GM12878 (cell line): ENCODE measurements at regions not wholly inside any gene's neighbourhood (a gene's known extent, or its start where the extent isn't known, plus 50 kb on each side); places are given as distances from the start of the nearest gene placed in this dataset.

Source experiments
- ATAC-seq: fragments of 200-7000 bp; cut with Tn5 transposase; 3 replicates; pipeline ENCODE4 v1.9.1; 2020; ENCODE audit warnings: mild to moderate bottlenecking, moderate library complexity
- BruUV-seq: library from RNA; stranded (reverse); fragments of 400-500 nt; replicated peaks from 2 replicates; lab custom pipeline; 2021; lab: Mats Ljungman, UMichigan
- CTCF ChIA-PET: fragments of 300-600 bp; sonication (Branson Sonifier 250); formaldehyde crosslinking; extraction: SDS; loops from one replicate; lab custom pipeline; 2021; ENCODE audit warnings: inconsistent platforms; lab: Yijun Ruan, JAX
- POLR2A ChIA-PET: fragments of 350-600 bp; formaldehyde crosslinking; extraction: SDS; loops from one replicate; lab custom pipeline; 2021; ENCODE audit warnings: inconsistent platforms; lab: Charles Lee
- RAD21 ChIA-PET: fragments of 300-600 bp; sonication (Branson Sonifier 250); formaldehyde crosslinking; loops from one replicate; lab custom pipeline; 2023; ENCODE audit warnings: antibody characterized with exemption; ENCODE audit not compliant: unreplicated experiment; lab: Charles Lee
- SMC1A ChIA-PET: fragments of 300-600 bp; sonication (Branson Sonifier 250); formaldehyde crosslinking; loops from one replicate; lab custom pipeline; 2023; ENCODE audit not compliant: unreplicated experiment, uncharacterized antibody; lab: Charles Lee
- DNase-seq: peaks from one replicate; pipeline ENCODE4 v3.0.0-alpha.2; 2011; ENCODE audit warnings: low read depth, low spot score
- FAIRE-seq: peaks from 3 replicates; lab custom pipeline; 2011; peaks lifted over from hg19 to GRCh38; lab: Jason Lieb, UNC
- H2AFZ ChIP-seq: 2 replicates; pipeline ENCODE4 v1.6.0; 2011; ENCODE audit warnings: low read depth, low read length, control low read depth; ENCODE audit not compliant: control insufficient read depth
- H3K27ac ChIP-seq: 2 replicates; pipeline ENCODE4 v1.5.1; 2011; ENCODE audit warnings: control low read depth; ENCODE audit not compliant: control insufficient read depth, insufficient read depth
- H3K27me3 ChIP-seq, 2 experiments: replicated peaks in 1 of 2; 2 replicates each; pipeline versions ENCODE4 v1.6.0 to v1.6.1; 2011; ENCODE audit warnings: low read length in 1 of 2; ENCODE audit not compliant: control insufficient read depth in 2 of 2, insufficient read depth in 2 of 2
- H3K36me3 ChIP-seq, 2 experiments: 2 replicates each; pipeline ENCODE4 v1.5.1; 2011; ENCODE audit warnings: low read length in 1 of 2; ENCODE audit not compliant: control insufficient read depth in 2 of 2, insufficient read depth in 2 of 2
- H3K4me1 ChIP-seq: 2 replicates; pipeline ENCODE4 v1.6.1; 2011; ENCODE audit warnings: mild to moderate bottlenecking, low read length, moderate library complexity, mixed read lengths; ENCODE audit not compliant: control insufficient read depth, insufficient read depth
- H3K4me2 ChIP-seq: 2 replicates; pipeline ENCODE4 v1.6.0; 2011; ENCODE audit warnings: control low read depth; ENCODE audit not compliant: control insufficient read depth, insufficient read depth
- H3K4me3 ChIP-seq: fragments of 200-600 bp; sonication (generic); 2 replicates; pipeline ENCODE4 v1.5.1; 2016
- H3K79me2 ChIP-seq: 2 replicates; pipeline ENCODE4 v1.6.0; 2011; ENCODE audit warnings: low read length; ENCODE audit not compliant: control insufficient read depth, insufficient read depth
- H3K9ac ChIP-seq: 2 replicates; pipeline ENCODE4 v1.8.0; 2011; ENCODE audit warnings: low read length, control low read depth, mixed read lengths; ENCODE audit not compliant: control insufficient read depth, insufficient read depth
- H3K9me3 ChIP-seq: replicated peaks from 3 replicates; pipeline ENCODE4 v1.5.1; 2011; ENCODE audit warnings: mild to moderate bottlenecking, low read length; ENCODE audit not compliant: control insufficient read depth, insufficient read depth
- H4K20me1 ChIP-seq: 2 replicates; pipeline ENCODE4 v1.6.0; 2011; ENCODE audit not compliant: control insufficient read depth, insufficient read depth
- CEBPZ ChIP-seq: fragments of 150-350 bp; IDR thresholded peaks from 2 replicates; pipeline ENCODE4 v1.6.1; 2016; ENCODE audit warnings: low read depth, low read length
- CHD2 ChIP-seq: IDR thresholded peaks from 2 replicates; pipeline ENCODE4 v1.6.1; 2011; ENCODE audit warnings: low read depth, low read length, improper control_type of control experiment, borderline replicate concordance
- NRF1 ChIP-seq: conservative IDR thresholded peaks from 2 replicates; pipeline ENCODE4 v1.6.1; 2011; ENCODE audit warnings: mild to moderate bottlenecking, low read depth, low read length, improper control_type of control experiment
- POLR2AphosphoS5 ChIP-seq: IDR thresholded peaks from 2 replicates; pipeline ENCODE4 v1.6.1; 2011; ENCODE audit warnings: mild to moderate bottlenecking, low read length, inconsistent platforms
- RELA ChIP-seq: fragments of 450-650 bp; IDR thresholded peaks from 2 replicates; pipeline ENCODE4 v1.8.0; 2014; ENCODE audit warnings: borderline replicate concordance; ENCODE audit not compliant: partially characterized antibody
- SUPT20H ChIP-seq: IDR thresholded peaks from 2 replicates; pipeline ENCODE4 v1.6.1; 2011; ENCODE audit warnings: low read depth, mild to moderate bottlenecking, low read length, moderate library complexity, borderline replicate concordance; ENCODE audit not compliant: control insufficient read depth
- TBL1XR1 ChIP-seq: IDR thresholded peaks from 2 replicates; pipeline ENCODE4 v1.6.1; 2012; ENCODE audit warnings: low read depth, low read length, improper control_type of control experiment
- YBX1 ChIP-seq: fragments of 450-650 bp; IDR thresholded peaks from 2 replicates; pipeline ENCODE4 v1.6.1; 2016; ENCODE audit warnings: antibody characterized with exemption
- WGBS: methylation state at CpG from one replicate; pipeline ENCODE4 v1.1.6; 2016; ENCODE audit warnings: low lambda C conversion rate; ENCODE audit not compliant: insufficient replicate concordance, insufficient coverage; ENCODE audit errors: missing lambda C conversion rate; 5-methylcytosine and 5-hydroxymethylcytosine counted together
- in situ Hi-C: fragments of 300-500 bp; cut with MboI; formaldehyde crosslinking; loops from 9 replicates; pipeline ENCODE4 v1.14.3; 2018; ENCODE audit warnings: mixed read lengths
- intact Hi-C: fragments of 100-400 bp; cut with micrococcal nuclease; formaldehyde crosslinking; loops from one replicate; pipeline ENCODE4 v1.14.2; 2022; ENCODE audit not compliant: unreplicated experiment
- TF ChIP-seq, protein P1 (sequence below): fragments of 450-650 bp; IDR thresholded peaks from 2 replicates; pipeline ENCODE4 v1.6.1; 2017; ENCODE audit warnings: mild to moderate bottlenecking, moderate library complexity
- TF ChIP-seq, protein P2 (sequence below): fragments of 450-650 bp; IDR thresholded peaks from 2 replicates; pipeline ENCODE4 v1.6.1; 2017; ENCODE audit warnings: mild to moderate bottlenecking, moderate library complexity

GRCh38 chr2:205915130-205915524 is 170.8 kb downstream of the INO80D start:
- intact Hi-C loops = no loop called here
- no peak overlapping the region for H3K9ac ChIP-seq
- H3K9me3 ChIP-seq = no peaks in the 10 kb centered on the region; the same call in 2 of the 3 replicates
- ATAC-seq (no peak), DNase-seq (no peak), FAIRE-seq (no peak)
- no peaks in the 10 kb centered on the region for H3K79me2 ChIP-seq
- POLR2A ChIA-PET = no interaction called here
- RAD21 ChIA-PET = interaction anchor here (1.3 kb wide), 1 partner anchor 11 kb away, joined by 4 read pairs; no protein-coding TSS in a partner anchor
- H3K27me3 ChIP-seq = no peaks in the 10 kb centered on the region; a peak in 1 of 4 replicates
- no peaks in the 10 kb centered on the region for H4K20me1 ChIP-seq
- in situ Hi-C loops = no loop called here
- SMC1A ChIA-PET = no interaction called here
- CTCF ChIA-PET = interaction anchor here (2.1 kb wide), 1 partner anchor 10 kb away, joined by 4 read pairs; no protein-coding TSS in a partner anchor
- no peak overlapping the region for H3K4me2 ChIP-seq
- no peak overlapping the region for H2AFZ ChIP-seq
- no TSS peak for BruUV-seq
- no peaks in the 10 kb centered on the region for H3K36me3 ChIP-seq
- H3K27ac ChIP-seq = no peak overlapping the region
- WGBS = 0% methylated on average over 1 of the region's 1 CpG
- H3K4me3 ChIP-seq = no peak overlapping the region
- no peaks in the 10 kb centered on the region for H3K4me1 ChIP-seq
- no peak for TF ChIP-seq RELA
- TF ChIP-seq NRF1 = no peak
- no peak for TF ChIP-seq SUPT20H
- TF ChIP-seq, protein P1, sequence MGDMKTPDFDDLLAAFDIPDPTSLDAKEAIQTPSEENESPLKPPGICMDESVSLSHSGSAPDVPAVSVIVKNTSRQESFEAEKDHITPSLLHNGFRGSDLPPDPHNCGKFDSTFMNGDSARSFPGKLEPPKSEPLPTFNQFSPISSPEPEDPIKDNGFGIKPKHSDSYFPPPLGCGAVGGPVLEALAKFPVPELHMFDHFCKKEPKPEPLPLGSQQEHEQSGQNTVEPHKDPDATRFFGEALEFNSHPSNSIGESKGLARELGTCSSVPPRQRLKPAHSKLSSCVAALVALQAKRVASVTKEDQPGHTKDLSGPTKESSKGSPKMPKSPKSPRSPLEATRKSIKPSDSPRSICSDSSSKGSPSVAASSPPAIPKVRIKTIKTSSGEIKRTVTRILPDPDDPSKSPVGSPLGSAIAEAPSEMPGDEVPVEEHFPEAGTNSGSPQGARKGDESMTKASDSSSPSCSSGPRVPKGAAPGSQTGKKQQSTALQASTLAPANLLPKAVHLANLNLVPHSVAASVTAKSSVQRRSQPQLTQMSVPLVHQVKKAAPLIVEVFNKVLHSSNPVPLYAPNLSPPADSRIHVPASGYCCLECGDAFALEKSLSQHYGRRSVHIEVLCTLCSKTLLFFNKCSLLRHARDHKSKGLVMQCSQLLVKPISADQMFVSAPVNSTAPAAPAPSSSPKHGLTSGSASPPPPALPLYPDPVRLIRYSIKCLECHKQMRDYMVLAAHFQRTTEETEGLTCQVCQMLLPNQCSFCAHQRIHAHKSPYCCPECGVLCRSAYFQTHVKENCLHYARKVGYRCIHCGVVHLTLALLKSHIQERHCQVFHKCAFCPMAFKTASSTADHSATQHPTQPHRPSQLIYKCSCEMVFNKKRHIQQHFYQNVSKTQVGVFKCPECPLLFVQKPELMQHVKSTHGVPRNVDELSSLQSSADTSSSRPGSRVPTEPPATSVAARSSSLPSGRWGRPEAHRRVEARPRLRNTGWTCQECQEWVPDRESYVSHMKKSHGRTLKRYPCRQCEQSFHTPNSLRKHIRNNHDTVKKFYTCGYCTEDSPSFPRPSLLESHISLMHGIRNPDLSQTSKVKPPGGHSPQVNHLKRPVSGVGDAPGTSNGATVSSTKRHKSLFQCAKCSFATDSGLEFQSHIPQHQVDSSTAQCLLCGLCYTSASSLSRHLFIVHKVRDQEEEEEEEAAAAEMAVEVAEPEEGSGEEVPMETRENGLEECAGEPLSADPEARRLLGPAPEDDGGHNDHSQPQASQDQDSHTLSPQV = no peak
- TF ChIP-seq, protein P2, sequence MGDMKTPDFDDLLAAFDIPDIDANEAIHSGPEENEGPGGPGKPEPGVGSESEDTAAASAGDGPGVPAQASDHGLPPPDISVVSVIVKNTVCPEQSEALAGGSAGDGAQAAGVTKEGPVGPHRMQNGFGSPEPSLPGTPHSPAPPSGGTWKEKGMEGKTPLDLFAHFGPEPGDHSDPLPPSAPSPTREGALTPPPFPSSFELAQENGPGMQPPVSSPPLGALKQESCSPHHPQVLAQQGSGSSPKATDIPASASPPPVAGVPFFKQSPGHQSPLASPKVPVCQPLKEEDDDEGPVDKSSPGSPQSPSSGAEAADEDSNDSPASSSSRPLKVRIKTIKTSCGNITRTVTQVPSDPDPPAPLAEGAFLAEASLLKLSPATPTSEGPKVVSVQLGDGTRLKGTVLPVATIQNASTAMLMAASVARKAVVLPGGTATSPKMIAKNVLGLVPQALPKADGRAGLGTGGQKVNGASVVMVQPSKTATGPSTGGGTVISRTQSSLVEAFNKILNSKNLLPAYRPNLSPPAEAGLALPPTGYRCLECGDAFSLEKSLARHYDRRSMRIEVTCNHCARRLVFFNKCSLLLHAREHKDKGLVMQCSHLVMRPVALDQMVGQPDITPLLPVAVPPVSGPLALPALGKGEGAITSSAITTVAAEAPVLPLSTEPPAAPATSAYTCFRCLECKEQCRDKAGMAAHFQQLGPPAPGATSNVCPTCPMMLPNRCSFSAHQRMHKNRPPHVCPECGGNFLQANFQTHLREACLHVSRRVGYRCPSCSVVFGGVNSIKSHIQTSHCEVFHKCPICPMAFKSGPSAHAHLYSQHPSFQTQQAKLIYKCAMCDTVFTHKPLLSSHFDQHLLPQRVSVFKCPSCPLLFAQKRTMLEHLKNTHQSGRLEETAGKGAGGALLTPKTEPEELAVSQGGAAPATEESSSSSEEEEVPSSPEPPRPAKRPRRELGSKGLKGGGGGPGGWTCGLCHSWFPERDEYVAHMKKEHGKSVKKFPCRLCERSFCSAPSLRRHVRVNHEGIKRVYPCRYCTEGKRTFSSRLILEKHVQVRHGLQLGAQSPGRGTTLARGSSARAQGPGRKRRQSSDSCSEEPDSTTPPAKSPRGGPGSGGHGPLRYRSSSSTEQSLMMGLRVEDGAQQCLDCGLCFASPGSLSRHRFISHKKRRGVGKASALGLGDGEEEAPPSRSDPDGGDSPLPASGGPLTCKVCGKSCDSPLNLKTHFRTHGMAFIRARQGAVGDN = no peak
- TF ChIP-seq CEBPZ = no peak
- no peak for TF ChIP-seq POLR2AphosphoS5
- TF ChIP-seq TBL1XR1 = no peak
- TF ChIP-seq YBX1 = no peak
- TF ChIP-seq CHD2 = no peak
